ENCODE measurements at regions not wholly inside any gene's neighbourhood (a gene's known extent, or its start where the extent isn't known, plus 50 kb on each side); places are given as distances from the start of the nearest gene placed in this dataset.
A peak's percentile ranks its signal among the peaks of the same experiment; 100 is the strongest.

DNA sequence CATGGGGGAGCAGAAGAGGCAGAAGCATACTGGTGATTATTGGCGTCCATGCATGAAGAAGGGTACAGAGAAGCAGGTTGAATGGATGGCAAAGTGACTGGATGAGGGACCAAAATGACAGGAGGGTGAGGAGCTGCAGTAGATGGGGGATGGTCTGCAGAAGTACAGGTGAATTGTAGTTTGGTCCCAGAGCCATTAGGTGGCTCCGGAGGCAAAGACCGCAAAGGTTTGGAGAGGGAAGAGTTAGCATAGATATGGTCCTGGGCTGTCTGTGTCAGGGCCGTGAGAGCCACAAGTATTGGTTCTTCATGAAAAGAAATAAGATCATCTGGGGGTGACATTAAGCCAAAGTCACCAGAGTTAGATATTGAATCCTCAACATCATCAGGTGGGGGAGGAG, 59.0 kb upstream of the ZNF726 start:
- no peak for DNase-seq (ENCODE audit: low read depth in 2 of 2)

- no peak for DNase-seq (ENCODE audit: low read depth in 2 of 2)
Observed at GRCh38 chr19:23851966-23852365, 62.7 kb upstream of the ZNF726 start.

DNA sequence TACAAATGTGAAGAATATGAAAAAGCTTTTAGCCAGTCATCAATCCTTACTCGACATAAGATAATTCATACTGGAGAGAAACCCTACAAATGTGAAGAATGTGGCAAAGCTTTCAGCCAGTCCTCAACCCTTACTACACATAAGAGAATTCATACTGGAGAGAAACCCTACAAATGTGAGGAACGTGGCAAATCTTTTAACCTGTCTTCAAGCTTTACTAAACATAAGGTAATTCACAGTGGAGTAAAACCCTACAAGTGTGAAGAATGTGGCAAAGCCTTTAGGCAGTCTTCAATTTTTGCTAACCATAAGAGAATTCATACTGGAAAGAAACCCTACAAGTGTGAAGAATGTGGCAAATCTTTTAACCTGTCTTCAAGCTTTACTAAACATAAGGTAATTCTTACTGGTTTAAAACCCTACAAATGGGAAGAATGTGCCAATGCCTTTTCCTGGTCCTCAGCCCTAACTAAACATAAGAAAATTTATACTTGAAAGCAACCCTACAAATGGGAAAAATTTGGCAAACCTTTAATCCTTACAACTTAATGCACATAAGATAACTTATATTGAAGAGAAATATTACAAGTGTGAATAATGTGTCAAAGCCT, 74.1 kb upstream of the ZNF681 start:
- no peak for DNase-seq (ENCODE audit: low read depth in 2 of 2)

- no peak for DNase-seq (ENCODE audit: low read depth in 2 of 2)
Observed at GRCh38 chr19:23823952-23824389, 65.3 kb upstream of the ZNF681 start.

DNA sequence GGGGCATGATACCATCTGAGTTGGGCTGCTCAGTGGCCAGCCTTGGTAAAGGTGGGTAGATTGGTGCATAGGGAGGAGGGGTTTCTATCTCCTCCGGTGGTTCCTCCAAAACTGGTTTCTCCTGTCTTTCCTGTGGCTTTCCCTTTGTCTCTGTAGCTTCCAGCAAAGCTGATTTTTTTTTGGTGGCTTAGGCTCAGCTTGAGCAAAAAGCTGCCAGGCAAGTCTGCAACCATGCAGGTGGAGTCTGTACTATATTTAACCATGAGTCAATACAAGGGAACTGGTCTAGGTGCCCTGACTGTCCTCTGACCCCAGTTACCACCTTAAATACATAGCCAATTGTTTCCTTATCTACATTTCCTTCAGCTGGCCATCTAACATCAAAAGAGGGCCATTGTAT, 64.0 kb upstream of the ZNF681 start:
- DNase-seq (ENCODE audit: low read depth in 2 of 2): no peak

DNA sequence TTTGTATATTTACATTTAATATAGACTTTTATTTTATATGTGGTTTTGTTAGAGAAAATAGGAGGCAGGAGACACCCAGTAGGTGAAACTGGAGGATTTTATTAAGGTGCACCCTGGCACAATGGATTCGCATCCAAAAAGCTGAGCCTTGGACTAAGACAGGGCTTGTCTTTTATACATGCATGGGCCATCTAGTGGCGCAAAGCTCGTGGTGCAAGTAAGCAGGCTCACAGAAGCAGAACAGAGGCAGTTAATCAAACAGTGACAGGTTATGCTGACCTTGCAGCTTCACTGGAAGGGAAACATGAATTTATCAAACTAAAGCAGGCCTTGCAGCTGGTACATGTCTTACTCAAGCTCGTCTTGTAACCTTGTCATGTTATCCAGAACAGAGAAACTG, 58.8 kb upstream of the ZNF681 start:
- peak in 1 of 2 donors; percentile 2 for DNase-seq (ENCODE audit: low read depth in 2 of 2)

GRCh38 chr19:23810496-23810895, 51.8 kb upstream of the ZNF681 start:
- no peak for DNase-seq (ENCODE audit: low read depth in 2 of 2)

Data from stimulated activated CD8-positive, alpha-beta memory T cell treated with anti-CD3 and anti-CD28 coated beads, Interleukin-15, amount 100 ng/mL, for 48 hours (primary cell).